Gastrocnemius medialis (tissue), 4 donors: ENCODE measurements at regions not wholly inside any gene's neighbourhood (a gene's known extent, or its start where the extent isn't known, plus 50 kb on each side); places are given as distances from the start of the nearest gene placed in this dataset.

ENCODE experiments used
- POLR2A ChIP-seq, 2 donors: fragments of 450-650 bp; IDR thresholded peaks; one replicate each; pipeline ENCODE4 v1.6.1; 2017; ENCODE audit warnings: antibody characterized with exemption in 2 of 2, mild to moderate bottlenecking in 2 of 2, moderate library complexity in 2 of 2
- TF ChIP-seq, protein P1 (sequence below), 5 experiments: fragments of 450-650 bp in 3 of 5; fragments of 200-600 bp in 2 of 5; sonication (generic) in 2 of 5; IDR thresholded peaks in 4 of 5; conservative IDR thresholded peaks in 1 of 5; 1 replicate in 4 of 5; 2 replicates in 1 of 5; pipeline ENCODE4 v1.5.1; 2016 to 2019; ENCODE audit warnings: antibody characterized with exemption in 5 of 5, mild to moderate bottlenecking in 3 of 5, moderate library complexity in 3 of 5

GRCh38 chr4:46515940-46516339 lies 126.0 kb upstream of the GABRA2 start:
- TF ChIP-seq, protein P1, sequence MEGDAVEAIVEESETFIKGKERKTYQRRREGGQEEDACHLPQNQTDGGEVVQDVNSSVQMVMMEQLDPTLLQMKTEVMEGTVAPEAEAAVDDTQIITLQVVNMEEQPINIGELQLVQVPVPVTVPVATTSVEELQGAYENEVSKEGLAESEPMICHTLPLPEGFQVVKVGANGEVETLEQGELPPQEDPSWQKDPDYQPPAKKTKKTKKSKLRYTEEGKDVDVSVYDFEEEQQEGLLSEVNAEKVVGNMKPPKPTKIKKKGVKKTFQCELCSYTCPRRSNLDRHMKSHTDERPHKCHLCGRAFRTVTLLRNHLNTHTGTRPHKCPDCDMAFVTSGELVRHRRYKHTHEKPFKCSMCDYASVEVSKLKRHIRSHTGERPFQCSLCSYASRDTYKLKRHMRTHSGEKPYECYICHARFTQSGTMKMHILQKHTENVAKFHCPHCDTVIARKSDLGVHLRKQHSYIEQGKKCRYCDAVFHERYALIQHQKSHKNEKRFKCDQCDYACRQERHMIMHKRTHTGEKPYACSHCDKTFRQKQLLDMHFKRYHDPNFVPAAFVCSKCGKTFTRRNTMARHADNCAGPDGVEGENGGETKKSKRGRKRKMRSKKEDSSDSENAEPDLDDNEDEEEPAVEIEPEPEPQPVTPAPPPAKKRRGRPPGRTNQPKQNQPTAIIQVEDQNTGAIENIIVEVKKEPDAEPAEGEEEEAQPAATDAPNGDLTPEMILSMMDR (IDR thresholded peaks at IDR 0.05 in 4 of 5, conservative IDR thresholded peaks at IDR 0.05 in 1 of 5): no peak
- no peak for TF ChIP-seq POLR2A (IDR thresholded peaks at IDR 0.05)
